ENCODE measurements at regions not wholly inside any gene's neighbourhood (a gene's known extent, or its start where the extent isn't known, plus 50 kb on each side); places are given as distances from the start of the nearest gene placed in this dataset.

DNA sequence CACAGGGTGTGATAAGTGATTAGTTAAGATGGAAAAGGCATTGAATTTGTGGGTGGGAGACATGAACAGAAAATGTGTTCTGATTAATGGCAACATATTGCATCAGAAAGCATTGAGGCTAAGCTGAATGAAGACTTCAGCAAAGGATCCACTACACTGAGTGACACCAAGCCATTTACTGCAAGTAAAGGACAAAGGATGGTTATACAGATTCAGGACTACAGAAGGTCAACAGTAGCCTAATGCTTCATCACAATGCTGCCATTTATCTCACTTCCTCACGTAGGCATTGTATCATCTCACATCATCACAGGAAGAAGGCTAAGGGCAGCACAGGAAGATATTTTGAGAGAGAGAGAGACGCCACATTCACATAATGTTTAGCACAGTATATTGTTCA is 398.2 kb downstream of the COL12A1 start (continued):
- TF ChIP-seq, protein P1, sequence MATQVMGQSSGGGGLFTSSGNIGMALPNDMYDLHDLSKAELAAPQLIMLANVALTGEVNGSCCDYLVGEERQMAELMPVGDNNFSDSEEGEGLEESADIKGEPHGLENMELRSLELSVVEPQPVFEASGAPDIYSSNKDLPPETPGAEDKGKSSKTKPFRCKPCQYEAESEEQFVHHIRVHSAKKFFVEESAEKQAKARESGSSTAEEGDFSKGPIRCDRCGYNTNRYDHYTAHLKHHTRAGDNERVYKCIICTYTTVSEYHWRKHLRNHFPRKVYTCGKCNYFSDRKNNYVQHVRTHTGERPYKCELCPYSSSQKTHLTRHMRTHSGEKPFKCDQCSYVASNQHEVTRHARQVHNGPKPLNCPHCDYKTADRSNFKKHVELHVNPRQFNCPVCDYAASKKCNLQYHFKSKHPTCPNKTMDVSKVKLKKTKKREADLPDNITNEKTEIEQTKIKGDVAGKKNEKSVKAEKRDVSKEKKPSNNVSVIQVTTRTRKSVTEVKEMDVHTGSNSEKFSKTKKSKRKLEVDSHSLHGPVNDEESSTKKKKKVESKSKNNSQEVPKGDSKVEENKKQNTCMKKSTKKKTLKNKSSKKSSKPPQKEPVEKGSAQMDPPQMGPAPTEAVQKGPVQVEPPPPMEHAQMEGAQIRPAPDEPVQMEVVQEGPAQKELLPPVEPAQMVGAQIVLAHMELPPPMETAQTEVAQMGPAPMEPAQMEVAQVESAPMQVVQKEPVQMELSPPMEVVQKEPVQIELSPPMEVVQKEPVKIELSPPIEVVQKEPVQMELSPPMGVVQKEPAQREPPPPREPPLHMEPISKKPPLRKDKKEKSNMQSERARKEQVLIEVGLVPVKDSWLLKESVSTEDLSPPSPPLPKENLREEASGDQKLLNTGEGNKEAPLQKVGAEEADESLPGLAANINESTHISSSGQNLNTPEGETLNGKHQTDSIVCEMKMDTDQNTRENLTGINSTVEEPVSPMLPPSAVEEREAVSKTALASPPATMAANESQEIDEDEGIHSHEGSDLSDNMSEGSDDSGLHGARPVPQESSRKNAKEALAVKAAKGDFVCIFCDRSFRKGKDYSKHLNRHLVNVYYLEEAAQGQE (IDR thresholded peaks at IDR 0.05; ENCODE audit: unreplicated experiment): no peak
- no peak for TF ChIP-seq ZNF114 (CRISPR knock-in tag; IDR thresholded peaks at IDR 0.05)
- TF ChIP-seq, protein P2, sequence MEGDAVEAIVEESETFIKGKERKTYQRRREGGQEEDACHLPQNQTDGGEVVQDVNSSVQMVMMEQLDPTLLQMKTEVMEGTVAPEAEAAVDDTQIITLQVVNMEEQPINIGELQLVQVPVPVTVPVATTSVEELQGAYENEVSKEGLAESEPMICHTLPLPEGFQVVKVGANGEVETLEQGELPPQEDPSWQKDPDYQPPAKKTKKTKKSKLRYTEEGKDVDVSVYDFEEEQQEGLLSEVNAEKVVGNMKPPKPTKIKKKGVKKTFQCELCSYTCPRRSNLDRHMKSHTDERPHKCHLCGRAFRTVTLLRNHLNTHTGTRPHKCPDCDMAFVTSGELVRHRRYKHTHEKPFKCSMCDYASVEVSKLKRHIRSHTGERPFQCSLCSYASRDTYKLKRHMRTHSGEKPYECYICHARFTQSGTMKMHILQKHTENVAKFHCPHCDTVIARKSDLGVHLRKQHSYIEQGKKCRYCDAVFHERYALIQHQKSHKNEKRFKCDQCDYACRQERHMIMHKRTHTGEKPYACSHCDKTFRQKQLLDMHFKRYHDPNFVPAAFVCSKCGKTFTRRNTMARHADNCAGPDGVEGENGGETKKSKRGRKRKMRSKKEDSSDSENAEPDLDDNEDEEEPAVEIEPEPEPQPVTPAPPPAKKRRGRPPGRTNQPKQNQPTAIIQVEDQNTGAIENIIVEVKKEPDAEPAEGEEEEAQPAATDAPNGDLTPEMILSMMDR (conservative IDR thresholded peaks at IDR 0.05; ENCODE audit: low read depth in 2 of 2): no peak

DNA sequence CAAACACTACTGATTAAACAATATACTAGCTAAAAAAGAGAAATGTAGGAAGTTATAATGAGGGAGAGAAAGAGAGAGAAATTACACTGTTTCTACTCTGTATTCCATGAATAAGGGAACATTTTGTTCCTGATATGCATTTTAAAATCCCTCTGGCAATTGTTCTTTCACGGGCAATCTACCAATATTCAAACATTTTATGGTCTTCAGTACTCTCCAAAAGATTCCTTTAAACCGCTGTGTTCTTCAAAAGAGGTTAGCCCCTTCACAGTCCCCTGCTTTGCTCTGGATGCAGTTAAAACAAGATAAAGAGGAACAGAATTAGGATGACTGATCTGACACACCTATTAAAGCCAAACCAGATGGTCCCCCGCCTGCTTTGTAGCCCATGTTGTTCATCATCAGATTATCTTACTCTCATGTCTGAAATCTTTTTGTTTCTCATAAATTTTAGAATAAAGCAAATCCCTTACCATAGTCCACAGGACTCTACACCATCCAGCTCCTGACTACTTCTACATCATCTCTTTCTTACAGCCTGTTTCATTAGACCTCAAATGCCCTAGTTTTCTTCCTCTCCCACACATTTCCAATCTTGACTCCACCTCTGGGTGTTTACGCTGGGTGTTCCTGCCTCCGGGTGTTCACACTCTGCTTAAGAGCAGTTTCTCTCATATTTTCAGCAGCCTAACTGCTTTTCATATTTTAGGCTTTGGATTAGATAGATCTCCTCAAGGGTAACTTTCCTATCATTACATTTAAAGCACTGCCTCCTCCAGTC is 399.7 kb downstream of the COL12A1 start:
- H3K27me3 Mint-ChIP-seq (ENCODE audit: insufficient read depth, low read depth, poor library complexity): no peaks in the 10 kb centered on the region
- H3K79me2 ChIP-seq (replicated peaks; ENCODE audit: insufficient read depth): no peaks in the 10 kb centered on the region
- H3K36me3 Mint-ChIP-seq (ENCODE audit: low read depth): peaks cover 8% of the 10 kb centered on the region; the same call in 2 of the 3 replicates
- no peaks in the 10 kb centered on the region for H3K4me1 Mint-ChIP-seq
- H3F3A ChIP-seq (replicated peaks; ENCODE audit: low read depth): no peaks in the 10 kb centered on the region
- H3K4me3 ChIP-seq: no peak overlapping the region
- H3K9me3 Mint-ChIP-seq: peaks cover 9% of the 10 kb centered on the region; the same call in 2 of the 3 replicates
- H3K4me3 Mint-ChIP-seq: no peak overlapping the region
- no peak overlapping the region for H3K27ac Mint-ChIP-seq
- no peaks in the 10 kb centered on the region for H4K20me1 ChIP-seq (replicated peaks; ENCODE audit: insufficient read depth)
- H2AFZ ChIP-seq: 0 out of 2 replicates have a peak overlapping the region, but pooled peaks have one; percentile 29
- H3K4me1 ChIP-seq (ENCODE audit: insufficient read depth): no peaks in the 10 kb centered on the region
- ATAC-seq: no peak
- H3K27ac ChIP-seq (ENCODE audit: low read depth): no peak overlapping the region
- H3K27me3 ChIP-seq (ENCODE audit: insufficient read depth): no peaks in the 10 kb centered on the region
- no peak overlapping the region for H3K4me2 ChIP-seq
- DNase-seq (ENCODE audit: low spot score): no peak
- H3K9me2 ChIP-seq (ENCODE audit: insufficient read depth): no peaks in the 10 kb centered on the region
- H3K36me3 ChIP-seq (ENCODE audit: insufficient read depth): 0 out of 2 replicates have a peak, but pooled peaks cover 3% of the 10 kb centered on the region
- TF ChIP-seq NANOG (IDR thresholded peaks at IDR 0.05; ENCODE audit: borderline replicate concordance): no peak
- TF ChIP-seq, protein P3, sequence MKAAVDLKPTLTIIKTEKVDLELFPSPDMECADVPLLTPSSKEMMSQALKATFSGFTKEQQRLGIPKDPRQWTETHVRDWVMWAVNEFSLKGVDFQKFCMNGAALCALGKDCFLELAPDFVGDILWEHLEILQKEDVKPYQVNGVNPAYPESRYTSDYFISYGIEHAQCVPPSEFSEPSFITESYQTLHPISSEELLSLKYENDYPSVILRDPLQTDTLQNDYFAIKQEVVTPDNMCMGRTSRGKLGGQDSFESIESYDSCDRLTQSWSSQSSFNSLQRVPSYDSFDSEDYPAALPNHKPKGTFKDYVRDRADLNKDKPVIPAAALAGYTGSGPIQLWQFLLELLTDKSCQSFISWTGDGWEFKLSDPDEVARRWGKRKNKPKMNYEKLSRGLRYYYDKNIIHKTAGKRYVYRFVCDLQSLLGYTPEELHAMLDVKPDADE (IDR thresholded peaks at IDR 0.05): no peak
- no peak for TF ChIP-seq POLR2AphosphoS5 (IDR thresholded peaks at IDR 0.05; ENCODE audit: low read depth)
- no peak for TF ChIP-seq CREB1 (CRISPR knock-in tag; IDR thresholded peaks at IDR 0.05; ENCODE audit: low read depth)
- TF ChIP-seq ZNF331 (CRISPR knock-in tag; IDR thresholded peaks at IDR 0.05; ENCODE audit: low read depth): no peak
- no peak for TF ChIP-seq STAT1 (IDR thresholded peaks at IDR 0.05; ENCODE audit: unreplicated experiment)
- TF ChIP-seq, protein P4, sequence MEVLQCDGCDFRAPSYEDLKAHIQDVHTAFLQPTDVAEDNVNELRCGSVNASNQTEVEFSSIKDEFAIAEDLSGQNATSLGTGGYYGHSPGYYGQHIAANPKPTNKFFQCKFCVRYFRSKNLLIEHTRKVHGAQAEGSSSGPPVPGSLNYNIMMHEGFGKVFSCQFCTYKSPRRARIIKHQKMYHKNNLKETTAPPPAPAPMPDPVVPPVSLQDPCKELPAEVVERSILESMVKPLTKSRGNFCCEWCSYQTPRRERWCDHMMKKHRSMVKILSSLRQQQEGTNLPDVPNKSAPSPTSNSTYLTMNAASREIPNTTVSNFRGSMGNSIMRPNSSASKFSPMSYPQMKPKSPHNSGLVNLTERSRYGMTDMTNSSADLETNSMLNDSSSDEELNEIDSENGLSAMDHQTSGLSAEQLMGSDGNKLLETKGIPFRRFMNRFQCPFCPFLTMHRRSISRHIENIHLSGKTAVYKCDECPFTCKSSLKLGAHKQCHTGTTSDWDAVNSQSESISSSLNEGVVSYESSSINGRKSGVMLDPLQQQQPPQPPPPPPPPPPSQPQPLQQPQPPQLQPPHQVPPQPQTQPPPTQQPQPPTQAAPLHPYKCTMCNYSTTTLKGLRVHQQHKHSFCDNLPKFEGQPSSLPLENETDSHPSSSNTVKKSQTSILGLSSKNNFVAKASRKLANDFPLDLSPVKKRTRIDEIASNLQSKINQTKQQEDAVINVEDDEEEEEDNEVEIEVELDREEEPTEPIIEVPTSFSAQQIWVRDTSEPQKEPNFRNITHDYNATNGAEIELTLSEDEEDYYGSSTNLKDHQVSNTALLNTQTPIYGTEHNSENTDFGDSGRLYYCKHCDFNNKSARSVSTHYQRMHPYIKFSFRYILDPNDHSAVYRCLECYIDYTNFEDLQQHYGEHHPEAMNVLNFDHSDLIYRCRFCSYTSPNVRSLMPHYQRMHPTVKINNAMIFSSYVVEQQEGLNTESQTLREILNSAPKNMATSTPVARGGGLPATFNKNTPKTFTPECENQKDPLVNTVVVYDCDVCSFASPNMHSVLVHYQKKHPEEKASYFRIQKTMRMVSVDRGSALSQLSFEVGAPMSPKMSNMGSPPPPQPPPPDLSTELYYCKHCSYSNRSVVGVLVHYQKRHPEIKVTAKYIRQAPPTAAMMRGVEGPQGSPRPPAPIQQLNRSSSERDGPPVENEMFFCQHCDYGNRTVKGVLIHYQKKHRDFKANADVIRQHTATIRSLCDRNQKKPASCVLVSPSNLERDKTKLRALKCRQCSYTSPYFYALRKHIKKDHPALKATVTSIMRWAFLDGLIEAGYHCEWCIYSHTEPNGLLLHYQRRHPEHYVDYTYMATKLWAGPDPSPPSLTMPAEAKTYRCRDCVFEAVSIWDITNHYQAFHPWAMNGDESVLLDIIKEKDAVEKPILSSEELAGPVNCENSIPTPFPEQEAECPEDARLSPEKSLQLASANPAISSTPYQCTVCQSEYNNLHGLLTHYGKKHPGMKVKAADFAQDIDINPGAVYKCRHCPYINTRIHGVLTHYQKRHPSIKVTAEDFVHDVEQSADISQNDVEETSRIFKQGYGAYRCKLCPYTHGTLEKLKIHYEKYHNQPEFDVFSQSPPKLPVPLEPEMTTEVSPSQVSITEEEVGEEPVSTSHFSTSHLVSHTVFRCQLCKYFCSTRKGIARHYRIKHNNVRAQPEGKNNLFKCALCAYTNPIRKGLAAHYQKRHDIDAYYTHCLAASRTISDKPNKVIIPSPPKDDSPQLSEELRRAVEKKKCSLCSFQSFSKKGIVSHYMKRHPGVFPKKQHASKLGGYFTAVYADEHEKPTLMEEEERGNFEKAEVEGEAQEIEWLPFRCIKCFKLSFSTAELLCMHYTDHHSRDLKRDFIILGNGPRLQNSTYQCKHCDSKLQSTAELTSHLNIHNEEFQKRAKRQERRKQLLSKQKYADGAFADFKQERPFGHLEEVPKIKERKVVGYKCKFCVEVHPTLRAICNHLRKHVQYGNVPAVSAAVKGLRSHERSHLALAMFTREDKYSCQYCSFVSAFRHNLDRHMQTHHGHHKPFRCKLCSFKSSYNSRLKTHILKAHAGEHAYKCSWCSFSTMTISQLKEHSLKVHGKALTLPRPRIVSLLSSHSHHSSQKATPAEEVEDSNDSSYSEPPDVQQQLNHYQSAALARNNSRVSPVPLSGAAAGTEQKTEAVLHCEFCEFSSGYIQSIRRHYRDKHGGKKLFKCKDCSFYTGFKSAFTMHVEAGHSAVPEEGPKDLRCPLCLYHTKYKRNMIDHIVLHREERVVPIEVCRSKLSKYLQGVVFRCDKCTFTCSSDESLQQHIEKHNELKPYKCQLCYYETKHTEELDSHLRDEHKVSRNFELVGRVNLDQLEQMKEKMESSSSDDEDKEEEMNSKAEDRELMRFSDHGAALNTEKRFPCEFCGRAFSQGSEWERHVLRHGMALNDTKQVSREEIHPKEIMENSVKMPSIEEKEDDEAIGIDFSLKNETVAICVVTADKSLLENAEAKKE (CRISPR knock-in tag; IDR thresholded peaks at IDR 0.05): no peak

All from GM23338 (cell line).